IMR-90 (cell line): ENCODE measurements at regions not wholly inside any gene's neighbourhood (a gene's known extent, or its start where the extent isn't known, plus 50 kb on each side); places are given as distances from the start of the nearest gene placed in this dataset.

Experiments used
- ATAC-seq: fragments of 200-7000 bp; cut with Tn5 transposase; 2 replicates; pipeline ENCODE4 v1.9.1; 2020; ENCODE audit warnings: low read depth, mild to moderate bottlenecking, moderate library complexity
- BruUV-seq: library from RNA; stranded (reverse); fragments of 400-500 nt; replicated peaks from 2 replicates; lab custom pipeline; 2021; lab: Mats Ljungman, UMichigan
- CTCF ChIA-PET: fragments of 300-600 bp; formaldehyde crosslinking; extraction: SDS; loops from one replicate; lab custom pipeline; 2021; ENCODE audit warnings: antibody characterized with exemption; lab: Yijun Ruan, JAX
- POLR2A ChIA-PET: fragments of 300-600 bp; sonication (Branson Sonifier 250); formaldehyde crosslinking; loops from one replicate; lab custom pipeline; 2022; ENCODE audit warnings: antibody characterized with exemption; ENCODE audit not compliant: unreplicated experiment; lab: Charles Lee
- DNase-seq: peaks from one replicate; pipeline ENCODE4 v3.0.0; 2013
- H2AFZ ChIP-seq: replicated peaks from 2 replicates; pipeline ENCODE3; 2013; ENCODE audit warnings: low read length, mild to moderate bottlenecking; ENCODE audit not compliant: poor library complexity
- H2AK5ac ChIP-seq: 2 replicates; pipeline ENCODE4 v1.6.1; 2013; ENCODE audit warnings: low read depth, low read length, inconsistent platforms
- H2AK9ac ChIP-seq: replicated peaks from 2 replicates; pipeline ENCODE3; 2013; ENCODE audit warnings: mild to moderate bottlenecking, low read depth, low read length, moderate library complexity; ENCODE audit not compliant: poor library complexity
- H2BK120ac ChIP-seq: 2 replicates; pipeline ENCODE4 v1.6.1; 2013; ENCODE audit warnings: low read depth, low read length, inconsistent platforms
- H2BK15ac ChIP-seq: 3 replicates; pipeline ENCODE4 v1.6.1; 2013; ENCODE audit warnings: low read depth, low read length, inconsistent platforms
- H2BK20ac ChIP-seq: 2 replicates; pipeline ENCODE4 v1.6.1; 2013; ENCODE audit warnings: low read depth, mild to moderate bottlenecking, inconsistent platforms, low read length, moderate library complexity
- H2BK5ac ChIP-seq: 2 replicates; pipeline ENCODE4 v1.6.1; 2013; ENCODE audit warnings: mild to moderate bottlenecking, low read depth, low read length, inconsistent platforms; ENCODE audit not compliant: poor library complexity, severe bottlenecking
- H3K14ac ChIP-seq: replicated peaks from 2 replicates; pipeline ENCODE4 v1.6.1; 2013; ENCODE audit warnings: low read depth, low read length, inconsistent platforms
- H3K18ac ChIP-seq: 2 replicates; pipeline ENCODE4 v1.6.1; 2013; ENCODE audit warnings: low read depth, low read length, control low read depth
- H3K23ac ChIP-seq: 2 replicates; pipeline ENCODE4 v1.6.1; 2013; ENCODE audit warnings: low read depth, low read length, inconsistent platforms
- H3K27ac ChIP-seq: 2 replicates; pipeline ENCODE4 v1.5.1; 2013; ENCODE audit warnings: mild to moderate bottlenecking, control low read depth, low read length; ENCODE audit not compliant: insufficient read depth
- H3K27me3 ChIP-seq: 2 replicates; pipeline ENCODE4 v1.6.1; 2013; ENCODE audit warnings: low read length; ENCODE audit not compliant: control insufficient read depth, insufficient read depth
- H3K36me3 ChIP-seq: 2 replicates; pipeline ENCODE4 v1.6.1; 2013; ENCODE audit warnings: low read length, mixed read lengths; ENCODE audit not compliant: control insufficient read depth, insufficient read depth
- H3K4ac ChIP-seq: 2 replicates; pipeline ENCODE4 v1.6.1; 2013; ENCODE audit warnings: low read depth, low read length, inconsistent platforms
- H3K4me1 ChIP-seq: 2 replicates; pipeline ENCODE4 v1.6.1; 2013; ENCODE audit warnings: low read length, mixed read lengths; ENCODE audit not compliant: control insufficient read depth, insufficient read depth
- H3K4me2 ChIP-seq: 2 replicates; pipeline ENCODE4 v1.6.1; 2013; ENCODE audit warnings: low read depth, mild to moderate bottlenecking, control low read depth, low read length, moderate library complexity
- H3K4me3 ChIP-seq: 2 replicates; pipeline ENCODE4 v1.5.1; 2013; ENCODE audit warnings: low read depth, mild to moderate bottlenecking, control low read depth, low read length, moderate library complexity; ENCODE audit not compliant: insufficient read depth
- H3K56ac ChIP-seq: 2 replicates; pipeline ENCODE4 v1.6.1; 2013; ENCODE audit warnings: low read length, inconsistent platforms; ENCODE audit not compliant: insufficient read depth; ENCODE audit errors: extremely low read depth
- H3K79me1 ChIP-seq, 2 experiments: 2 replicates each; pipeline ENCODE4 v1.6.1; 2013; ENCODE audit warnings: low read length in 2 of 2, inconsistent platforms in 1 of 2, low read depth in 1 of 2
- H3K9ac ChIP-seq: 2 replicates; pipeline ENCODE4 v1.6.1; 2013; ENCODE audit warnings: low read depth, low read length, control low read depth
- H3K9me1 ChIP-seq: 2 replicates; pipeline ENCODE4 v1.6.1; 2013; ENCODE audit warnings: low read length, inconsistent platforms; ENCODE audit not compliant: insufficient read depth
- H3K9me3 ChIP-seq: 2 replicates; pipeline ENCODE4 v1.6.1; 2013; ENCODE audit warnings: low read length; ENCODE audit not compliant: control insufficient read depth, insufficient read depth
- H4K20me1 ChIP-seq: 2 replicates; pipeline ENCODE4 v1.6.1; 2013; ENCODE audit warnings: low read length, inconsistent platforms; ENCODE audit not compliant: insufficient read depth
- H4K5ac ChIP-seq: 2 replicates; pipeline ENCODE4 v1.6.1; 2013; ENCODE audit warnings: mild to moderate bottlenecking, low read depth, low read length, control low read depth
- H4K8ac ChIP-seq, 2 experiments: 2 replicates each; pipeline ENCODE4 v1.6.1; 2013; ENCODE audit warnings: low read depth in 2 of 2, low read length in 2 of 2, control low read depth in 1 of 2, inconsistent platforms in 1 of 2
- H4K91ac ChIP-seq: 2 replicates; pipeline ENCODE4 v1.6.1; 2013; ENCODE audit warnings: low read depth, low read length, inconsistent platforms; ENCODE audit not compliant: insufficient read depth
- BHLHE40 ChIP-seq: fragments of 150-350 bp; IDR thresholded peaks from 2 replicates; pipeline ENCODE4 v1.6.1; 2016; ENCODE audit warnings: mild to moderate bottlenecking, low read depth, low read length
- CEBPB ChIP-seq: IDR thresholded peaks from 2 replicates; pipeline ENCODE4 v1.6.1; 2012; ENCODE audit warnings: low read depth, low read length, improper control_type of control experiment
- CHD1 ChIP-seq: IDR thresholded peaks from 2 replicates; pipeline ENCODE4 v1.6.1; 2012; ENCODE audit warnings: low read depth, low read length, improper control_type of control experiment
- CTCF ChIP-seq: conservative IDR thresholded peaks from 2 replicates; pipeline ENCODE4 v1.5.1; 2012; ENCODE audit warnings: mild to moderate bottlenecking, low read depth, low read length, improper control_type of control experiment
- ELK1 ChIP-seq: fragments of 150-350 bp; IDR thresholded peaks from 2 replicates; pipeline ENCODE4 v1.6.1; 2016; ENCODE audit warnings: low read depth, mild to moderate bottlenecking, low read length, moderate library complexity, borderline replicate concordance
- FOS ChIP-seq: fragments of 150-350 bp; IDR thresholded peaks from 2 replicates; pipeline ENCODE4 v1.6.1; 2016; ENCODE audit warnings: low read depth, low read length
- MAFK ChIP-seq: IDR thresholded peaks from 2 replicates; pipeline ENCODE4 v1.6.1; 2012; ENCODE audit warnings: low read depth, low read length, improper control_type of control experiment
- MAZ ChIP-seq: IDR thresholded peaks from 2 replicates; pipeline ENCODE4 v1.6.1; 2012; ENCODE audit warnings: low read depth, mild to moderate bottlenecking, low read length, improper control_type of control experiment, moderate library complexity, borderline replicate concordance
- NFE2L2 ChIP-seq: fragments of 150-350 bp; IDR thresholded peaks from 2 replicates; pipeline ENCODE4 v1.6.1; 2016; ENCODE audit warnings: low read depth, mild to moderate bottlenecking, low read length
- RCOR1 ChIP-seq: IDR thresholded peaks from 2 replicates; pipeline ENCODE4 v1.6.1; 2012; ENCODE audit warnings: mild to moderate bottlenecking, low read length, improper control_type of control experiment; ENCODE audit not compliant: insufficient replicate concordance
- RFX5 ChIP-seq: IDR thresholded peaks from 2 replicates; pipeline ENCODE4 v1.8.0; 2012; ENCODE audit warnings: low read depth, mild to moderate bottlenecking, low read length, moderate library complexity
- SMC3 ChIP-seq: fragments of 150-350 bp; IDR thresholded peaks from 2 replicates; pipeline ENCODE4 v1.6.1; 2016; ENCODE audit warnings: low read depth, mild to moderate bottlenecking, antibody characterized with exemption, low read length, moderate library complexity
- WGBS, 2 experiments: methylation state at CpG; one replicate each; pipeline versions ENCODE4 v1.1.5 to v1.1.7; 2013; ENCODE audit warnings: missing lambda C conversion rate in 2 of 2; ENCODE audit not compliant: insufficient read length in 1 of 2; ENCODE audit errors: extremely low coverage in 2 of 2; 5-methylcytosine and 5-hydroxymethylcytosine counted together
- dilution Hi-C: fragments of 300-500 bp; cut with HindIII; formaldehyde crosslinking; loops from one replicate; pipeline ENCODE4 v1.14.3; 2018; ENCODE audit warnings: low sequenced_read_pairs; ENCODE audit not compliant: unreplicated experiment
- in situ Hi-C: fragments of 300-500 bp; cut with MboI; formaldehyde crosslinking; loops from 3 replicates; pipeline ENCODE4 v1.14.3; 2019; ENCODE audit warnings: low sequenced_read_pairs, inconsistent platforms, mixed read lengths
- intact Hi-C: fragments of 100-400 bp; cut with micrococcal nuclease; formaldehyde crosslinking; loops from 2 replicates; pipeline ENCODE4 v1.10.0; 2022
- TF ChIP-seq, protein P1 (sequence below): fragments of 150-350 bp; IDR thresholded peaks from 2 replicates; pipeline ENCODE4 v1.6.1; 2017; ENCODE audit warnings: mild to moderate bottlenecking, antibody characterized with exemption, low read length, low read depth

DNA sequence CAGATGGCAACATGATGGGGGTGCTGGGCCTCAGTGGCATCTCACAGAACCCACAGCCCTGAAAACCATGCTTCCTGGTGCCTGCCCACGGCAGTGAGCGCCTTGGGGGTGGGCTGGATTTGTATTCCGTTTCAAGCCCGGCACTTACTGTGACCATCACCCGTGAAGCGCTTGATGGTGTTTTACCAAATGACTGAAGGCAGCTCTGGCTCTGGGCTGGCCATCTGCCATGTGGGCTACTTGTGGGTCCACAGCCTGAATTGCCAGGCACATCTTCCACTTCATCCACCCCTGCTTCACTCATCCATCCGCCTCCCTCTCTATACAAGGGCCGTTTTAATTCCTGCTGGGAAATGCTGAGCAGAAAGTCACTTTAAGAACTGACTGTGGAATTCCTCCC is 250.9 kb upstream of the GMDS start:
- in situ Hi-C loops = no loop called here
- ChIA-PET POLR2A (no interaction called here), CTCF (no interaction called here)
- Histone ChIP-seq H3K27ac (no peak overlapping the region), H2BK5ac (no peak overlapping the region), H2AFZ (no peak overlapping the region), H2BK120ac (no peak overlapping the region), H3K4ac (no peak overlapping the region), H3K4me3 (no peak overlapping the region), H3K4me2 (no peak overlapping the region), H3K9me1 (no peaks in the 10 kb centered on the region; the same call in 1 of the 2 replicates), H3K9ac (no peak overlapping the region), H4K91ac (no peak overlapping the region), H3K79me1 (no peaks in the 10 kb centered on the region), H4K20me1 (no peaks in the 10 kb centered on the region), H2AK9ac (no peak overlapping the region), H3K4me1 (peaks cover 2% of the 10 kb centered on the region; the same call in 1 of the 2 replicates), H4K5ac (no peak overlapping the region), H4K8ac (no peak overlapping the region), H3K9me3 (peaks cover 2% of the 10 kb centered on the region; the same call in 1 of the 2 replicates), H2BK15ac (no peak overlapping the region), H3K23ac (no peak overlapping the region), H3K14ac (no peak overlapping the region), H3K18ac (no peak overlapping the region), H2AK5ac (no peak overlapping the region), H3K56ac (no peak overlapping the region), H3K27me3 (peaks cover 11% of the 10 kb centered on the region), H3K36me3 (no peaks in the 10 kb centered on the region), H2BK20ac (no peak overlapping the region)
- ATAC-seq (no peak), DNase-seq (no peak)
- WGBS, 2 experiments = 87% methylated on average over 3 of the region's 8 CpGs; no CpG with 5 or more reads in 1 of the 2 experiments
- intact Hi-C loops = no loop called here
- no TSS peak for BruUV-seq
- TF ChIP-seq, protein P1, sequence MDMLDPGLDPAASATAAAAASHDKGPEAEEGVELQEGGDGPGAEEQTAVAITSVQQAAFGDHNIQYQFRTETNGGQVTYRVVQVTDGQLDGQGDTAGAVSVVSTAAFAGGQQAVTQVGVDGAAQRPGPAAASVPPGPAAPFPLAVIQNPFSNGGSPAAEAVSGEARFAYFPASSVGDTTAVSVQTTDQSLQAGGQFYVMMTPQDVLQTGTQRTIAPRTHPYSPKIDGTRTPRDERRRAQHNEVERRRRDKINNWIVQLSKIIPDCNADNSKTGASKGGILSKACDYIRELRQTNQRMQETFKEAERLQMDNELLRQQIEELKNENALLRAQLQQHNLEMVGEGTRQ = no peak
- TF ChIP-seq CHD1 (no peak), NFE2L2 (no peak), RCOR1 (no peak), SMC3 (no peak), MAZ (no peak), FOS (no peak), BHLHE40 (no peak), CTCF (no peak), MAFK (no peak), RFX5 (no peak), ELK1 (no peak), CEBPB (no peak)
- dilution Hi-C loops = no loop called here
